HG03354 (cell line): ENCODE measurements at regions not wholly inside any gene's neighbourhood (a gene's known extent, or its start where the extent isn't known, plus 50 kb on each side); places are given as distances from the start of the nearest gene placed in this dataset.
"Not testable (repeated sequence)": the region's sequence is repeated elsewhere in the genome, so short reads cannot be mapped to it uniquely, and the experiment has no call there.

ENCODE experiments used
- ATAC-seq: cut with Tn5 transposase; IDR thresholded peaks from one replicate; pipeline ENCODE4 v1.9.1; 2021; ENCODE audit warnings: mild to moderate bottlenecking; ENCODE audit not compliant: unreplicated experiment, poor library complexity, severe bottlenecking

GRCh38 chr6:26172608-26172968 is 85.4 kb downstream of the HFE start:
- ATAC-seq: no peak

GRCh38 chr6:26173836-26174145 is 86.6 kb downstream of the HFE start:
- ATAC-seq: no peak

GRCh38 chr6:26175033-26175427 is 87.8 kb downstream of the HFE start:
- ATAC-seq: no peak

GRCh38 chr6:26175428-26176181 is 88.4 kb downstream of the HFE start:
- ATAC-seq: no peak

- ATAC-seq: no peak
These were observed 92.4 kb downstream of the HFE start for GRCh38 chr6:26179675-26180074.

- ATAC-seq: no peak
These were observed 93.1 kb downstream of the HFE start for GRCh38 chr6:26180346-26180745.

GRCh38 chr6:26183237-26183580 is 96.0 kb downstream of the HFE start:
- ATAC-seq: no peak

GRCh38 chr6:26183581-26184366 is 96.5 kb downstream of the HFE start:
- peak; percentile 58 for ATAC-seq

GRCh38 chr6:26184367-26184891 is 97.2 kb downstream of the HFE start:
- no peak for ATAC-seq

GRCh38 chr6:26185004-26185403 is 97.8 kb downstream of the HFE start:
- no peak for ATAC-seq

GRCh38 chr6:26185802-26186201 is 98.6 kb downstream of the HFE start:
- no peak for ATAC-seq

- ATAC-seq: no peak
These were observed 99.4 kb downstream of the HFE start for GRCh38 chr6:26186652-26187051.

- ATAC-seq: no peak
These were observed 100.1 kb downstream of the HFE start for GRCh38 chr6:26187292-26187691.

GRCh38 chr6:26187981-26188635 is 100.9 kb downstream of the HFE start:
- ATAC-seq: no peak

GRCh38 chr6:26191512-26191911 is 104.3 kb downstream of the HFE start:
- not testable (repeated sequence) for ATAC-seq

GRCh38 chr6:26193467-26194328 is 106.5 kb downstream of the HFE start:
- ATAC-seq: no peak

- ATAC-seq: no peak
These were observed 107.1 kb downstream of the HFE start for GRCh38 chr6:26194329-26194701.

GRCh38 chr6:26194816-26195375 is 107.7 kb downstream of the HFE start:
- no peak for ATAC-seq

- ATAC-seq: peak; percentile 26
These were observed 108.2 kb downstream of the HFE start for GRCh38 chr6:26195376-26195923.
